Natural killer cell (primary cell): ENCODE measurements at regions not wholly inside any gene's neighbourhood (a gene's known extent, or its start where the extent isn't known, plus 50 kb on each side); places are given as distances from the start of the nearest gene placed in this dataset.
A peak's percentile ranks its signal among the peaks of the same experiment; 100 is the strongest.

Experiments
- ATAC-seq, 3 donors: fragments of 150-1000 bp in 2 of 3; fragments of 200-7000 bp in 1 of 3; cut with Tn5 transposase; 1 replicate in 1 of 3; 2 replicates in 2 of 3; pipeline ENCODE4 v1.10.0; 2021; ENCODE audit warnings: mild to moderate bottlenecking in 2 of 3, moderate library complexity in 2 of 3
- DNase-seq, 2 donors: peaks; one replicate each; pipeline versions ENCODE4 v3.0.0 to v3.0.0-alpha.2; 2013 to 2021; ENCODE audit warnings: mixed read lengths in 1 of 2
- H3K27ac ChIP-seq: one replicate; pipeline ENCODE4 v1.5.1; 2013; ENCODE audit warnings: mild to moderate bottlenecking, low read length
- H3K27me3 ChIP-seq: one replicate; pipeline ENCODE4 v1.6.1; 2013; ENCODE audit warnings: low read length; ENCODE audit not compliant: control insufficient read depth, insufficient read depth
- H3K36me3 ChIP-seq: one replicate; pipeline ENCODE4 v1.6.1; 2013; ENCODE audit warnings: low read length; ENCODE audit not compliant: control insufficient read depth, insufficient read depth
- H3K4me1 ChIP-seq: one replicate; pipeline ENCODE4 v1.6.1; 2013; ENCODE audit warnings: low read length; ENCODE audit not compliant: control insufficient read depth, insufficient read depth
- H3K4me3 ChIP-seq: one replicate; pipeline ENCODE4 v1.5.1; 2013; ENCODE audit warnings: low read length
- H3K9me3 ChIP-seq: one replicate; pipeline ENCODE4 v1.6.1; 2013; ENCODE audit warnings: low read length; ENCODE audit not compliant: control insufficient read depth, insufficient read depth
- H3K27ac Mint-ChIP-seq, 2 donors: one replicate each; pipeline ENCODE4 v1.8.0; 2022; ENCODE audit warnings: mild to moderate bottlenecking in 2 of 2, mixed read lengths in 2 of 2, moderate library complexity in 1 of 2
- H3K27me3 Mint-ChIP-seq, 2 donors: one replicate each; pipeline ENCODE4 v1.8.0; 2022; ENCODE audit warnings: low read depth in 2 of 2, mixed read lengths in 2 of 2
- H3K36me3 Mint-ChIP-seq: one replicate; pipeline ENCODE4 v1.8.0; 2022; ENCODE audit warnings: mixed read lengths
- H3K4me1 Mint-ChIP-seq, 2 donors: one replicate each; pipeline ENCODE4 v1.8.0; 2022; ENCODE audit warnings: mixed read lengths in 2 of 2
- H3K4me3 Mint-ChIP-seq: one replicate; pipeline ENCODE4 v1.8.0; 2022; ENCODE audit warnings: mild to moderate bottlenecking, moderate library complexity, mixed read lengths
- H3K9me3 Mint-ChIP-seq, 2 donors: one replicate each; pipeline ENCODE4 v1.8.0; 2022; ENCODE audit warnings: mixed read lengths in 2 of 2
- CTCF ChIP-seq: fragments of 200-600 bp; IDR thresholded peaks from one replicate; pipeline ENCODE4 v1.8.0; 2022; ENCODE audit warnings: antibody characterized with exemption
- WGBS: methylation state at CpG from one replicate; pipeline ENCODE4 v1.1.7; 2013; ENCODE audit warnings: missing lambda C conversion rate; ENCODE audit not compliant: insufficient coverage; 5-methylcytosine and 5-hydroxymethylcytosine counted together
- intact Hi-C: fragments of 100-400 bp; cut with micrococcal nuclease; formaldehyde crosslinking; loops from one replicate; pipeline ENCODE4 v1.14.2; 2022

GRCh38 chr12:124100572-124101178 is 127.7 kb downstream of the ZNF664 start:
- intact Hi-C loops, result no loop called here
- TF ChIP-seq CTCF, result no peak
- Histone ChIP-seq H3K27me3 (no peaks in the 10 kb centered on the region), H3K4me3 (no peak overlapping the region), H3K27ac (no peak overlapping the region), H3K36me3 (no peaks in the 10 kb centered on the region), H3K9me3 (no peaks in the 10 kb centered on the region), H3K4me1 (no peaks in the 10 kb centered on the region)
- H3K27ac Mint-ChIP-seq, result no peak overlapping the region
- ATAC-seq, result no peak
- peaks cover 3 to 5% of the 10 kb centered on the region in 2 donors for H3K27me3 Mint-ChIP-seq
- H3K4me3 Mint-ChIP-seq, result no peak overlapping the region
- no peaks in the 10 kb centered on the region for H3K4me1 Mint-ChIP-seq
- no peaks in the 10 kb centered on the region for H3K9me3 Mint-ChIP-seq
- no peaks in the 10 kb centered on the region for H3K36me3 Mint-ChIP-seq
- no peak for DNase-seq
- 89% methylated on average over 23 of the region's 26 CpGs for WGBS

GRCh38 chr12:124105546-124105945 is 132.5 kb downstream of the ZNF664 start:
- DNase-seq (no peak), ATAC-seq (no peak)
- H3K27ac Mint-ChIP-seq, result no peak overlapping the region
- no peak overlapping the region for H3K4me3 ChIP-seq
- no peak overlapping the region for H3K4me3 Mint-ChIP-seq
- no peaks in the 10 kb centered on the region for H3K4me1 Mint-ChIP-seq
- H3K27me3 Mint-ChIP-seq, result no peaks in the 10 kb centered on the region
- TF ChIP-seq CTCF, result no peak
- no peaks in the 10 kb centered on the region for H3K9me3 ChIP-seq
- H3K36me3 Mint-ChIP-seq, result no peaks in the 10 kb centered on the region
- H3K27me3 ChIP-seq, result no peaks in the 10 kb centered on the region
- no peaks in the 10 kb centered on the region for H3K4me1 ChIP-seq
- H3K27ac ChIP-seq, result no peak overlapping the region
- no peaks in the 10 kb centered on the region for H3K9me3 Mint-ChIP-seq
- intact Hi-C loops, result no loop called here
- H3K36me3 ChIP-seq, result no peaks in the 10 kb centered on the region
- 87% methylated on average over 14 of the region's 14 CpGs for WGBS

GRCh38 chr12:124107351-124107750 is 134.3 kb downstream of the ZNF664 start:
- Histone ChIP-seq H3K9me3 (no peaks in the 10 kb centered on the region), H3K27ac (no peak overlapping the region), H3K27me3 (no peaks in the 10 kb centered on the region), H3K4me1 (no peaks in the 10 kb centered on the region), H3K36me3 (no peaks in the 10 kb centered on the region), H3K4me3 (no peak overlapping the region)
- H3K4me1 Mint-ChIP-seq, result no peaks in the 10 kb centered on the region
- TF ChIP-seq CTCF, result no peak
- H3K9me3 Mint-ChIP-seq, result no peaks in the 10 kb centered on the region
- WGBS, result 89% methylated on average over 4 of the region's 4 CpGs
- intact Hi-C loops, result no loop called here
- H3K36me3 Mint-ChIP-seq, result no peaks in the 10 kb centered on the region
- H3K27ac Mint-ChIP-seq, result no peak overlapping the region
- ATAC-seq (no peak), DNase-seq (no peak)
- H3K4me3 Mint-ChIP-seq, result no peak overlapping the region
- peaks cover 0 to 2% of the 10 kb centered on the region in 2 donors for H3K27me3 Mint-ChIP-seq

- no peaks in the 10 kb centered on the region for H3K36me3 Mint-ChIP-seq
- H3K9me3 ChIP-seq, result no peaks in the 10 kb centered on the region
- H3K27ac ChIP-seq, result no peak overlapping the region
- H3K36me3 ChIP-seq, result no peaks in the 10 kb centered on the region
- ATAC-seq (no peak), DNase-seq (peak in 1 of 2 donors; percentile 33)
- no peaks in the 10 kb centered on the region for H3K4me1 Mint-ChIP-seq
- 70% methylated on average over 3 of the region's 3 CpGs for WGBS
- H3K9me3 Mint-ChIP-seq, result no peaks in the 10 kb centered on the region
- intact Hi-C loops, result no loop called here
- no peak overlapping the region for H3K4me3 Mint-ChIP-seq
- H3K4me1 ChIP-seq, result no peaks in the 10 kb centered on the region
- no peak overlapping the region for H3K4me3 ChIP-seq
- no peaks in the 10 kb centered on the region for H3K27me3 ChIP-seq
- H3K27ac Mint-ChIP-seq, result no peak overlapping the region
- peaks cover 0 to 2% of the 10 kb centered on the region in 2 donors for H3K27me3 Mint-ChIP-seq
- no peak for TF ChIP-seq CTCF
Observed at GRCh38 chr12:124109760-124110159, 136.7 kb downstream of the ZNF664 start.
